Choroid plexus epithelial cell (primary cell): ENCODE measurements at regions not wholly inside any gene's neighbourhood (a gene's known extent, or its start where the extent isn't known, plus 50 kb on each side); places are given as distances from the start of the nearest gene placed in this dataset.

Source experiments
- DNase-seq: peaks from one replicate; pipeline ENCODE4 v3.0.0-alpha.2; 2010; ENCODE audit warnings: low read depth
- H3K4me3 ChIP-seq: 2 replicates; pipeline ENCODE4 v1.5.1; 2011; ENCODE audit warnings: low read depth, mild to moderate bottlenecking, control low read depth, low read length, moderate library complexity
- TF ChIP-seq, protein P1 (sequence below): conservative IDR thresholded peaks from 2 replicates; pipeline ENCODE4 v1.5.1; 2011; ENCODE audit warnings: low read depth, mild to moderate bottlenecking, control low read depth, inconsistent platforms, low read length, moderate library complexity

DNA sequence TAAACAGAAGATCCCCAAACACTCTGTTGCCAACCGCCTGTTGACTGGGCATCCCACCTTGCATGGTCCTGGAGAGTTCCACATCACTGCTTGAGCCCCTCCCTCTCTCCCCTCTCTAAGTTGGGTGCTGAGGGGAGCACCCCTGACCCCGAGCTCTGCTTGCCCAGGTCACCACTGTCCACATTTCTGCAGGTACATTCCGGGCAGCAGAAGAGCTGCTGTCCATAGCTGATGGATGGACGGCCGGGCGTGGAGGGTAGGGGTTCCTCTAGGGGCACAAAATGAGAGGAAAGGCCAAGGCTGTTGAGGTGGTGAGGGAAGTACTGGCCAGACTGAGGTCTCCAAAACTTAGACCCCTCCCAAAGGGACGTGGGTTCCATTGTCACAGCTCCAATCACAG lies 227.4 kb upstream of the PPP2R2D start:
- TF ChIP-seq, protein P1, sequence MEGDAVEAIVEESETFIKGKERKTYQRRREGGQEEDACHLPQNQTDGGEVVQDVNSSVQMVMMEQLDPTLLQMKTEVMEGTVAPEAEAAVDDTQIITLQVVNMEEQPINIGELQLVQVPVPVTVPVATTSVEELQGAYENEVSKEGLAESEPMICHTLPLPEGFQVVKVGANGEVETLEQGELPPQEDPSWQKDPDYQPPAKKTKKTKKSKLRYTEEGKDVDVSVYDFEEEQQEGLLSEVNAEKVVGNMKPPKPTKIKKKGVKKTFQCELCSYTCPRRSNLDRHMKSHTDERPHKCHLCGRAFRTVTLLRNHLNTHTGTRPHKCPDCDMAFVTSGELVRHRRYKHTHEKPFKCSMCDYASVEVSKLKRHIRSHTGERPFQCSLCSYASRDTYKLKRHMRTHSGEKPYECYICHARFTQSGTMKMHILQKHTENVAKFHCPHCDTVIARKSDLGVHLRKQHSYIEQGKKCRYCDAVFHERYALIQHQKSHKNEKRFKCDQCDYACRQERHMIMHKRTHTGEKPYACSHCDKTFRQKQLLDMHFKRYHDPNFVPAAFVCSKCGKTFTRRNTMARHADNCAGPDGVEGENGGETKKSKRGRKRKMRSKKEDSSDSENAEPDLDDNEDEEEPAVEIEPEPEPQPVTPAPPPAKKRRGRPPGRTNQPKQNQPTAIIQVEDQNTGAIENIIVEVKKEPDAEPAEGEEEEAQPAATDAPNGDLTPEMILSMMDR: no peak

DNA sequence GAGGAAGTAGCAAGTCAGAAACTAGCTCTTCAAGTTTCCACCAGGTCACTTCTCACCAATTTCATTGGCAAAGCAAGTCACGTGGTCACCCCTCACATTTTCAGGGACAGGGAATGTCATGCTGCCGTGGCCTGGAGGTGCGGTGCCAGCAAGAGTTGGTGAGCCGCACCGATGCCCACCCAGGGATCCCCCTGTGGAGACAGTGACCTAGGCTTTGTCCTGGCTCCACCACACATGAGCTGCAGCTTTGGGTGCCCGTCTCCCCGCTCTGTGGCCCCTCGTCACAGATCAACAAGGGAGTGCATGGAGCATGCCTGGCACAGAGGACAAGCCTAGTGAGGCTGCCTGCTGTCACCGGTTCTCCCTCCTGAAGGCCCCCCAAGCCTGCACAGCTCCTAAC lies 226.7 kb upstream of the PPP2R2D start:
- H3K4me3 ChIP-seq: no peak overlapping the region
- no peak for DNase-seq
- TF ChIP-seq, protein P1: no peak

More for the DNA sequence above, 227.4 kb upstream of the PPP2R2D start:
- no peak overlapping the region for H3K4me3 ChIP-seq
- DNase-seq: no peak

DNA sequence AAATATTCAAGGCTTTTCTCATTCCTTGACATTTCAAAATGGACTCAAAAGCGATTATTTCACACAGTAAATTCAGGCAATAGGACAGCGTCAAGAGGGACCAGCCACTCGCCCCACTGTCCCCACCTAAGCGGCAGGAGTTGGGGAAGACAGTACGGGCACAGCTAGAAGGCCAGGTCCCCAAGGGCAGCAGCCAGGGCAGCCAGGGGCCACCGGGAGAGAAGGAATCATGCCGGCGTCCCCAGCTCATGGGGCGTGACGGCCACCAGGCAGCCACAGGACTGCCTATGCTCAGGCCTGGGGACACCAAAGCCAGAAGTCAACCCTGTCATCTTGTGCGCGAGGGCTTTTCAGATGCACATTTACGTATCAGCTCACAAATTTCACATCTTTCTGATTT lies 225.7 kb upstream of the PPP2R2D start:
- no peak for DNase-seq
- no peak overlapping the region for H3K4me3 ChIP-seq
- TF ChIP-seq, protein P1: no peak

DNA sequence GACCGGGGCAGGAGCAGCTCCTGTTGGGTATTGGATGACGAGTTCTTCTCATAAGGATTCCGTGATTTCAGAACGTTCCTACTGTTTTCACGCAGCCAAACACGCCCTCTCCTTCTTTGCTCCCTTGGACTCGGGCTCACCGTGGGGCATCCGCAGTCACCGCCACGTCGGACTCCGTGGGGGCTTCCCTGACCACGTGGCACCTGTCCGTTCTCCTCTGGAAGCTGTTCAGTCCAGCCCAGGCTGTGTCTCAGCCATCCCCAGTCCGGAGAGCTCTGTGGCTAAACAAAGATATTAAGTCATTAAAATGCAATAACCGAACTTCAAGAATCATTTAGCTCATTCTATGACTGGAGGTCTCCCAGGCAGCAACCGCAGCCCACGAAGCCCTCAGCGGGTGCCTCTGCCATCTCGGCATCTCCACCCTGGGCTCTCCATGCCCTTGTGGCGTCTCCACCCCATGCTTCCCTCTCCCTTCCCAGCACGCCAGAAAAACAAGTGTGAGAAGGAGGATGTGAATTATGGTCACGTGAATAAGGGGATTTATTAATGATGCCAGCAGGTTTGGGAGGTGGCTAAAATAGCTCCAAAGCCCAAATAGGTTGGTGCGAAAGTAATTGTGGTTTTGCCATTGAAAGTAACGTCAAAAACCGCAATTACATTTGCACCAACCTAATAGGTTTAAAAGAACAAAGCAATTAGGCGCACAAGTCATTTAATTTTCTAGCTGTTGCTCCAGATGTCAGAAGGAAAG lies 224.6 kb upstream of the PPP2R2D start:
- no peak overlapping the region for H3K4me3 ChIP-seq
- DNase-seq: no peak
- TF ChIP-seq, protein P1: no peak

DNA sequence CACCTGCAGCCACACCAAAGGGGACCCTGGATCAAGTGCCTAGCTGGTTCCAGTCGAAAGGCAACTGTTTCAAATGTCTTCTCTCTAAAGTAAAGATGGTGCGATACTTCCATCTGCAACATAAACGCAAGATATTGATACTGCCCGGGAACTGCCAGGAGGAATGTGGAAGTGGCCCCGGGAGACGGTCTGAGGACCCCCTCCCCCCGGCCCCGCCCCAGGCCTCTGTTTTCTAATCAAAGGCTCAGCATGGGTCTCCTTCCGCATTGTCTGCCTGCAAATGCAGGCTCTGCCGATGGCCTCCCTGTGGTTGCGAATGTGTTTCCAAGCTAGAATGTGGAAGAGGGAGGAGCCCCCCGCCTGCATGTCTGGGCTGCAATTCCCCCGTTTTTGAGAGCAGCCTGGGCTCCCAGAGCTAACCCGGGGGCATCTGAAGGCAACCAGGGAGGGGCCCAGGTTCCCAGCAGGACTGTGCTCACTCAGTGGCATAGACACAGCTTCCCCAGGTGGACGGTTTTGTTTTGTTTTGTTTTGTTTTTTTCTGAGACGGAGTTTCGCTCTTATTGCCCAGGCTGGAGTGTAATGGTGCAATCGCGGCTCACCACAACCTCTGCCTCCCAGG lies 223.9 kb upstream of the PPP2R2D start:
- no peak for DNase-seq
- TF ChIP-seq, protein P1: no peak
- no peak overlapping the region for H3K4me3 ChIP-seq

DNA sequence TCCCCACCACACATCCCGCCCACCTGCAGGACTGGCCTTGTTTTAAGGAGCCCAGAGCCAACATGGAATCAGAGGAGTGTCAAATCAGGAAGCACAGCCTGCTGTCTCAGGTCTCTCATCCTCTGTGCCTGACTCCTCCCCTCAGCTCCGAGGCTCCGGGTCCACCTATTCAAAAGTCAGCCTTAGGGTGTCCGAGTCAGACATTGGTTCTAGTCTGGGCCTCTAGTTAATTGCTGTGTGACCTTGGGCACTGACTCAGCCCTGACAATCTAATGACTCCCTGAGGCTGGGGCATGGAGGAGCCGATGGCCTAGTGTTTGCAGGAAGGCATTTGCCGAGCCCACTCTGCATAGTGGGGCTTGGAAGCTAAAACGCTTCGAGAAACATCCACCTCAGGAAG lies 223.1 kb upstream of the PPP2R2D start:
- H3K4me3 ChIP-seq: no peak overlapping the region
- TF ChIP-seq, protein P1: no peak
- no peak for DNase-seq

DNA sequence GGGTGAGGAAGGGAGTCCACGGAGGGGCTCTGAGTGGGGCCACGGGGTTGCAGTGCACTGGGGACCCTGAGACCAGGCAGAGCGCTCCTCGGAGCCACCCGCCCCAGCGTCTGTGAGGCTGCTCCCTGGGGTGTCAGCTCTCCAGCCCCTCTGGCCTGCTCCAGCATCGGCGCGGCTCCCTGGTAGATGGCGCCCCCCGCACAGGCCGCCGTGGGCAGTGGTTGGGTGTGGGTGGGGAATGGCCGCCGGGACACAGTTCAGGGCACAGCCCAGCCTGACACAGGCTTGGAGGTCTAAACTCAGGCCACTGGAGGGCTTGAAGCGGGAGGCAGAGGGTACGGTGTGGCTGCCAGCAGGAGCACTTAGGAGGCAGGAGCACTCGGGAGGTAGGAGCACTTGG lies 222.6 kb upstream of the PPP2R2D start:
- TF ChIP-seq, protein P1: no peak
- DNase-seq: no peak
- no peak overlapping the region for H3K4me3 ChIP-seq
